Breast epithelium (tissue), 4 donors: ENCODE measurements at regions not wholly inside any gene's neighbourhood (a gene's known extent, or its start where the extent isn't known, plus 50 kb on each side); places are given as distances from the start of the nearest gene placed in this dataset.
A peak's percentile ranks its signal among the peaks of the same experiment; 100 is the strongest.

ENCODE experiments used
- DNase-seq, 2 donors: peaks; one replicate each; pipeline ENCODE4 v3.0.0-alpha.2; 2019; ENCODE audit warnings: low spot score in 2 of 2
- H3K27ac ChIP-seq, 2 donors: fragments of 200-600 bp; sonication (generic) in 1 of 2; one replicate each; pipeline ENCODE4 v1.5.1; 2016 to 2019; ENCODE audit warnings: mild to moderate bottlenecking in 1 of 2
- H3K27me3 ChIP-seq, 2 donors: fragments of 200-600 bp; sonication (generic) in 1 of 2; one replicate each; pipeline versions ENCODE4 v1.5.1 to v1.6.0; 2017 to 2019; ENCODE audit warnings: control low read depth in 1 of 2, mild to moderate bottlenecking in 1 of 2
- H3K36me3 ChIP-seq: fragments of 200-600 bp; one replicate; pipeline ENCODE4 v1.5.1; 2019
- H3K4me1 ChIP-seq, 2 donors: fragments of 200-600 bp; sonication (generic); one replicate each; pipeline ENCODE4 v1.5.1; 2016 to 2019; ENCODE audit warnings: control low read depth in 1 of 2
- H3K4me3 ChIP-seq, 3 donors: fragments of 200-600 bp; sonication (generic); 1 replicate in 2 of 3; 2 replicates in 1 of 3; pipeline ENCODE4 v1.5.1; 2016 to 2019; ENCODE audit warnings: mild to moderate bottlenecking in 3 of 3, moderate library complexity in 2 of 3
- H3K9me3 ChIP-seq, 2 donors: fragments of 200-600 bp; sonication (generic) in 1 of 2; one replicate each; pipeline ENCODE4 v1.5.1; 2016 to 2019; ENCODE audit warnings: control low read depth in 1 of 2
- CTCF ChIP-seq, 3 donors: fragments of 450-650 bp; IDR thresholded peaks; one replicate each; pipeline ENCODE4 v1.5.1; 2016 to 2017; ENCODE audit warnings: antibody characterized with exemption in 3 of 3, mild to moderate bottlenecking in 3 of 3, moderate library complexity in 3 of 3
- POLR2A ChIP-seq: fragments of 450-650 bp; IDR thresholded peaks from one replicate; pipeline ENCODE4 v1.6.1; 2016; ENCODE audit warnings: antibody characterized with exemption, mild to moderate bottlenecking, moderate library complexity
- POLR2AphosphoS5 ChIP-seq, 3 donors: sonication (generic); formaldehyde crosslinking; IDR thresholded peaks; one replicate each; pipeline ENCODE4 v1.6.1; 2017; ENCODE audit warnings: antibody characterized with exemption in 3 of 3
- intact Hi-C: fragments of 100-400 bp; cut with DNase I; formaldehyde crosslinking; loops from one replicate; pipeline ENCODE4 v1.15.1; 2023; ENCODE audit warnings: low total_unique reads

DNA sequence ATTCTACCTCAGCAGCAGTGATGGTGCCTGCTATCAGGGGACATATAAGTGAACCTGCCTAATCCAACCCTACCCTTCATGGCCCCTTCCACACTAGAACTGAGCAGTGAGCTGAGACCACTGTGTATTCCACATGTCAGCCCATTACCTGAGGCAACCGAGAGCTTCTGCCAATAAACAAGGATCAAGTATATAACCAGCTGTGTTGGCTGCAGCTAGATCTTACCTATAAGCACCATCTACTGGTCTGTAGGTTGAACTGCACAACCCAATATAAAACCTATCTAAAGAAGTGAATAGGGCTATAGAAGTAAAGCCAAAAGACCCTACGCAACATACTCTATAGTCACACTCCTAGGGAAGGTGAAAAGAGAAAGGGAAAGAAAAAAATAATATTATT lies 376.9 kb downstream of the HHIPL2 start:
- H3K9me3 ChIP-seq, result peaks cover 5 to 13% of the 10 kb centered on the region in 2 donors
- H3K27me3 ChIP-seq, result no peaks in the 10 kb centered on the region
- intact Hi-C loops, result no loop called here
- DNase-seq, result no peak
- no peaks in the 10 kb centered on the region for H3K4me1 ChIP-seq
- no peaks in the 10 kb centered on the region for H3K36me3 ChIP-seq
- no peak for TF ChIP-seq POLR2AphosphoS5 (IDR thresholded peaks at IDR 0.05)
- peak in 2 of 3 donors; percentile 27 to 44 for TF ChIP-seq CTCF (IDR thresholded peaks at IDR 0.05)
- no peak overlapping the region for H3K4me3 ChIP-seq
- H3K27ac ChIP-seq, result no peak overlapping the region

DNA sequence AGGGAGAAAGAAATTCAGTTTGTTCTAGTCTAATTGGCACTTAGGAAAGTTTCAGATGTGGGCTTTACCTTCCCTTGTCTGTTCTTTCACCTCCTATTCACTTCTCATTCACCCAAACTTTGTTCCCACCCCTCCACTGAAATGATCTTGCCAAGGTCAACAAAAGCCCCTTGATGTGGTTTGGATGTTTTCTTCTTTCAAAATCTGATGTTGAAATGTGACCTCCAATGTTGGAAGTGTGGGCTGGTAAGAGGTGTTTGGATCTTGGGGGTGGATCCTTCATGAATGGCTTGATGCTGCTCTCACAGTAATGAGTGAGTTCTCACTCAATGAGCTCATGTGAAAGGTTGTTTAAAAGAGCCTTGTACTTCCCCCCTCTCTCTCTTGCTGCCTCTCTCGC lies 379.3 kb downstream of the HHIPL2 start:
- TF ChIP-seq POLR2A (no peak), POLR2AphosphoS5 (IDR thresholded peaks at IDR 0.05) (no peak), CTCF (IDR thresholded peaks at IDR 0.05) (no peak)
- intact Hi-C loops, result no loop called here
- Histone ChIP-seq H3K27ac (no peak overlapping the region), H3K4me3 (no peak overlapping the region), H3K4me1 (no peaks in the 10 kb centered on the region), H3K9me3 (peaks cover 5 to 13% of the 10 kb centered on the region in 2 donors), H3K27me3 (no peaks in the 10 kb centered on the region), H3K36me3 (no peaks in the 10 kb centered on the region)
- DNase-seq, result no peak

- no peaks in the 10 kb centered on the region for H3K36me3 ChIP-seq
- no peaks in the 10 kb centered on the region for H3K4me1 ChIP-seq
- H3K4me3 ChIP-seq, result no peak overlapping the region
- intact Hi-C loops, result no loop called here
- TF ChIP-seq POLR2AphosphoS5 (IDR thresholded peaks at IDR 0.05), result no peak
- no peak for TF ChIP-seq CTCF (IDR thresholded peaks at IDR 0.05)
- no peak for TF ChIP-seq POLR2A
- H3K9me3 ChIP-seq, result peaks cover 5 to 13% of the 10 kb centered on the region in 2 donors
- no peak overlapping the region for H3K27ac ChIP-seq
- no peak for DNase-seq
- no peaks in the 10 kb centered on the region for H3K27me3 ChIP-seq
Measured at GRCh38 chr1:222167896-222168295, 380.0 kb downstream of the HHIPL2 start.

DNA sequence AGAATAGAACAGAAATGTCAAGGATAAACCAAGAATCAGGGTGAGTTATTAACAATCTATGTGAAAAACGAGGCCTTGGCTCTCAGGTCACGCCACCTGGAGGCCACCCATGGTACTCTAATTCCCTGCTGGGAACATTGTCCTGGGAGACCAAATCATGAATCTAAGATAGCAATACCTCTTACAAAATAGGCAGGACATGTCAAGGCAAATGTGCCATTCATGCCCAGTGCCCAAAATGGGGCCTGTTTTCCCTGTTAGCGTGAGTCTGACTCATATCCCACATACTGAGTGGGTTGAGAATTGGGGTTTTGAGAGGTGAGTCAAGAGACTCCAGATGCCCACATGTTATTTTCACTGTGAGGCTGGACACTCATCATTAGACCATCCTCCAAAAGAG lies 380.8 kb downstream of the HHIPL2 start:
- H3K9me3 ChIP-seq, result peaks cover 0 to 13% of the 10 kb centered on the region in 2 donors
- no peaks in the 10 kb centered on the region for H3K36me3 ChIP-seq
- H3K27me3 ChIP-seq, result no peaks in the 10 kb centered on the region
- DNase-seq, result peak in 1 of 2 donors; percentile 64
- no peak for TF ChIP-seq POLR2A
- TF ChIP-seq CTCF (IDR thresholded peaks at IDR 0.05), result peak in 2 of 3 donors; percentile 31 to 45
- no peak for TF ChIP-seq POLR2AphosphoS5 (IDR thresholded peaks at IDR 0.05)
- no peaks in the 10 kb centered on the region for H3K4me1 ChIP-seq
- intact Hi-C loops, result no loop called here
- no peak overlapping the region for H3K4me3 ChIP-seq
- H3K27ac ChIP-seq, result no peak overlapping the region

DNA sequence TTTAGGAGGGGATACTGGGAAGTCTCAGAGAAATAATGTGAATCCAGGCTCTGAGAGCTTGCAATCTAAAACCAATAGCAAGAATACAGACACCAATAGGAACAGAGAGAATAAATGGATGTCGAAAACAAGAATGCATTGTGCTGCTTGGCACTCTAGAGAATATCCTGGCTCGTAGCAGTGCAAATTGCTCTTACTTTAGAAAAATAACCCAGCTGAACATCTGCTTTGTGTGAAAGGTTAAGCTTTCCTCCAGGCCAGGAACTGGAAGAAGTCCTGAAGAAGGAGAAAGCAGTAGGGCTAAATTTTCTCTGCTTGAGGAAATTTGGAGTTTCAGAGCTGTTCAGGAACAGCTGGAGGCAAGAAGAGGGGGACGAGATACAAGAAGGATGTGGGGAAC lies 382.3 kb downstream of the HHIPL2 start:
- H3K27ac ChIP-seq, result no peak overlapping the region
- no peaks in the 10 kb centered on the region for H3K36me3 ChIP-seq
- H3K9me3 ChIP-seq, result peaks cover 0 to 6% of the 10 kb centered on the region in 2 donors
- H3K27me3 ChIP-seq, result no peaks in the 10 kb centered on the region
- TF ChIP-seq POLR2AphosphoS5 (IDR thresholded peaks at IDR 0.05), result no peak
- TF ChIP-seq POLR2A, result no peak
- no peak for TF ChIP-seq CTCF (IDR thresholded peaks at IDR 0.05)
- H3K4me1 ChIP-seq, result no peaks in the 10 kb centered on the region
- intact Hi-C loops, result no loop called here
- no peak for DNase-seq
- H3K4me3 ChIP-seq, result no peak overlapping the region
